ENCODE measurements at regions not wholly inside any gene's neighbourhood (a gene's known extent, or its start where the extent isn't known, plus 50 kb on each side); places are given as distances from the start of the nearest gene placed in this dataset.

DNA sequence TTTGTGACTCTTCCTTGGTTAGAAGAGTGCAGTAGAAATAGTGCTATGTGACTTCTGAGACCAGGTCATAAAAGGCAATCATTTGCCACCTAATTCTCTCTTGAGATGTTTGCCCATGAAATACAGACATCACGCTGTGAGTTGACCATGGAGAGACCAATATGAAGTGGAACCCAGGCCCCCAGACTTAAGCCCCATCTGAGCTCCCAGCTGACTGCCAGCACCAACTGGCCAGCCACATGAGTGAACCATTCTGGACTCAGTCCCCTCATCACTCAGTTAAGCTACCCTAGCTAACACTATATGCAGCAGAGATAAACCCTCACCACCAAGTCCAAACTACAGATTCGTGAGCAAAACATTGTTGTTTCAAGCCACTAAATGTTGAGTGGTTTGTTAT lies 60.7 kb upstream of the NIPBL start:
- Histone ChIP-seq H2AFZ (ENCODE audit: low read depth) (no peak overlapping the region), H3K27me3 (ENCODE audit: insufficient read depth, low read depth) (no peaks in the 10 kb centered on the region), H3K36me3 (ENCODE audit: insufficient read depth) (no peaks in the 10 kb centered on the region), H3K9ac (no peak overlapping the region), H3K27ac (no peak overlapping the region), H3K4me3 (IDR thresholded peaks at IDR 0.05; ENCODE audit: insufficient read depth, low read depth, low read length) (no peak overlapping the region), H3K79me2 (ENCODE audit: insufficient read depth, low read depth) (no peaks in the 10 kb centered on the region), H3K4me2 (no peak overlapping the region), H4K20me1 (ENCODE audit: insufficient read depth) (no peaks in the 10 kb centered on the region), H3K4me1 (ENCODE audit: low read depth, poor library complexity, severe bottlenecking) (no peaks in the 10 kb centered on the region)
- TF ChIP-seq, protein P1, sequence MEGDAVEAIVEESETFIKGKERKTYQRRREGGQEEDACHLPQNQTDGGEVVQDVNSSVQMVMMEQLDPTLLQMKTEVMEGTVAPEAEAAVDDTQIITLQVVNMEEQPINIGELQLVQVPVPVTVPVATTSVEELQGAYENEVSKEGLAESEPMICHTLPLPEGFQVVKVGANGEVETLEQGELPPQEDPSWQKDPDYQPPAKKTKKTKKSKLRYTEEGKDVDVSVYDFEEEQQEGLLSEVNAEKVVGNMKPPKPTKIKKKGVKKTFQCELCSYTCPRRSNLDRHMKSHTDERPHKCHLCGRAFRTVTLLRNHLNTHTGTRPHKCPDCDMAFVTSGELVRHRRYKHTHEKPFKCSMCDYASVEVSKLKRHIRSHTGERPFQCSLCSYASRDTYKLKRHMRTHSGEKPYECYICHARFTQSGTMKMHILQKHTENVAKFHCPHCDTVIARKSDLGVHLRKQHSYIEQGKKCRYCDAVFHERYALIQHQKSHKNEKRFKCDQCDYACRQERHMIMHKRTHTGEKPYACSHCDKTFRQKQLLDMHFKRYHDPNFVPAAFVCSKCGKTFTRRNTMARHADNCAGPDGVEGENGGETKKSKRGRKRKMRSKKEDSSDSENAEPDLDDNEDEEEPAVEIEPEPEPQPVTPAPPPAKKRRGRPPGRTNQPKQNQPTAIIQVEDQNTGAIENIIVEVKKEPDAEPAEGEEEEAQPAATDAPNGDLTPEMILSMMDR (conservative IDR thresholded peaks at IDR 0.05; ENCODE audit: low read depth, low read length), result no peak

- TF ChIP-seq, protein P1 (conservative IDR thresholded peaks at IDR 0.05; ENCODE audit: low read depth, low read length), result no peak
- H3K9ac ChIP-seq, result no peak overlapping the region
- no peak overlapping the region for H3K4me3 ChIP-seq (IDR thresholded peaks at IDR 0.05; ENCODE audit: insufficient read depth, low read depth, low read length)
- no peaks in the 10 kb centered on the region for H3K79me2 ChIP-seq (ENCODE audit: insufficient read depth, low read depth)
- no peaks in the 10 kb centered on the region for H4K20me1 ChIP-seq (ENCODE audit: insufficient read depth)
- H3K4me2 ChIP-seq, result no peak overlapping the region
- no peaks in the 10 kb centered on the region for H3K36me3 ChIP-seq (ENCODE audit: insufficient read depth)
- no peaks in the 10 kb centered on the region for H3K27me3 ChIP-seq (ENCODE audit: insufficient read depth, low read depth)
- no peaks in the 10 kb centered on the region for H3K4me1 ChIP-seq (ENCODE audit: low read depth, poor library complexity, severe bottlenecking)
- H3K27ac ChIP-seq, result no peak overlapping the region
- H2AFZ ChIP-seq (ENCODE audit: low read depth), result no peak overlapping the region
Observed at GRCh38 chr5:36820900-36821299, 55.7 kb upstream of the NIPBL start.

DNA sequence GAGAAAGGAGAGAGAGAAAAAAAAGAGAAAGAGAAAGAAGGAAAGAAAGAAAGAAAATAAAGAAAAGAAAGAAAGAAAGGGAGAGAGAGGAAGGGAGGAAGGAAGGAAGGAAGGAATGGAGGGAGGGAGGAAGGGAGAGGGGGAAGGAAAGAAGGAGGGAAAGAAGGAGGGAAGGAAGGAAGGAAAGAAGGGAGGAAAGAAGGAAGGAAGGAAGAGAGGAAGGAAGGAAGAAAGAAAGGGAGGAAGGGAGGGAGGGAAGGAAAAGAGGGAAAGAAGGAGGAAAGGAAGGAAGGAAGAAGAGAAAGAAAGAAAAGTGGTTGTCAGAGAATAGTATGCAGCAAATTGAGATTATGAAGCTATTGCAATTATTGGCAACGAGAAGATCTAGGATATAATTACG lies 49.9 kb upstream of the NIPBL start:
- no peak overlapping the region for H3K4me3 ChIP-seq (IDR thresholded peaks at IDR 0.05; ENCODE audit: insufficient read depth, low read depth, low read length)
- TF ChIP-seq, protein P1 (conservative IDR thresholded peaks at IDR 0.05; ENCODE audit: low read depth, low read length), result no peak

More for the DNA sequence above, 49.9 kb upstream of the NIPBL start:
- no peaks in the 10 kb centered on the region for H3K79me2 ChIP-seq (ENCODE audit: insufficient read depth, low read depth)
- H3K36me3 ChIP-seq (ENCODE audit: insufficient read depth), result no peaks in the 10 kb centered on the region
- no peaks in the 10 kb centered on the region for H3K4me1 ChIP-seq (ENCODE audit: low read depth, poor library complexity, severe bottlenecking)
- no peak overlapping the region for H2AFZ ChIP-seq (ENCODE audit: low read depth)
- no peaks in the 10 kb centered on the region for H4K20me1 ChIP-seq (ENCODE audit: insufficient read depth)
- H3K27ac ChIP-seq, result no peak overlapping the region
- no peak overlapping the region for H3K4me2 ChIP-seq
- no peaks in the 10 kb centered on the region for H3K27me3 ChIP-seq (ENCODE audit: insufficient read depth, low read depth)
- H3K9ac ChIP-seq, result no peak overlapping the region
